Fibroblast of mammary gland (primary cell): ENCODE measurements at regions not wholly inside any gene's neighbourhood (a gene's known extent, or its start where the extent isn't known, plus 50 kb on each side); places are given as distances from the start of the nearest gene placed in this dataset.
A peak's percentile ranks its signal among the peaks of the same experiment; 100 is the strongest.

Experiments used
- DNase-seq: peaks from one replicate; pipeline ENCODE4 v3.0.0-alpha.2; 2010; ENCODE audit warnings: low read depth
- H3K4me3 ChIP-seq: 2 replicates; pipeline ENCODE4 v1.5.1; 2011; ENCODE audit warnings: low read depth, mild to moderate bottlenecking, low read length, moderate library complexity; ENCODE audit not compliant: control insufficient read depth
- TF ChIP-seq, protein P1 (sequence below): conservative IDR thresholded peaks from 2 replicates; pipeline ENCODE4 v1.5.1; 2011; ENCODE audit warnings: low read depth, low read length, inconsistent platforms; ENCODE audit not compliant: control insufficient read depth, insufficient read depth

GRCh38 chr16:47986031-47986430, 169.8 kb downstream of the ABCC12 start:
- TF ChIP-seq, protein P1, sequence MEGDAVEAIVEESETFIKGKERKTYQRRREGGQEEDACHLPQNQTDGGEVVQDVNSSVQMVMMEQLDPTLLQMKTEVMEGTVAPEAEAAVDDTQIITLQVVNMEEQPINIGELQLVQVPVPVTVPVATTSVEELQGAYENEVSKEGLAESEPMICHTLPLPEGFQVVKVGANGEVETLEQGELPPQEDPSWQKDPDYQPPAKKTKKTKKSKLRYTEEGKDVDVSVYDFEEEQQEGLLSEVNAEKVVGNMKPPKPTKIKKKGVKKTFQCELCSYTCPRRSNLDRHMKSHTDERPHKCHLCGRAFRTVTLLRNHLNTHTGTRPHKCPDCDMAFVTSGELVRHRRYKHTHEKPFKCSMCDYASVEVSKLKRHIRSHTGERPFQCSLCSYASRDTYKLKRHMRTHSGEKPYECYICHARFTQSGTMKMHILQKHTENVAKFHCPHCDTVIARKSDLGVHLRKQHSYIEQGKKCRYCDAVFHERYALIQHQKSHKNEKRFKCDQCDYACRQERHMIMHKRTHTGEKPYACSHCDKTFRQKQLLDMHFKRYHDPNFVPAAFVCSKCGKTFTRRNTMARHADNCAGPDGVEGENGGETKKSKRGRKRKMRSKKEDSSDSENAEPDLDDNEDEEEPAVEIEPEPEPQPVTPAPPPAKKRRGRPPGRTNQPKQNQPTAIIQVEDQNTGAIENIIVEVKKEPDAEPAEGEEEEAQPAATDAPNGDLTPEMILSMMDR: no peak
- no peak overlapping the region for H3K4me3 ChIP-seq
- DNase-seq: no peak

DNA sequence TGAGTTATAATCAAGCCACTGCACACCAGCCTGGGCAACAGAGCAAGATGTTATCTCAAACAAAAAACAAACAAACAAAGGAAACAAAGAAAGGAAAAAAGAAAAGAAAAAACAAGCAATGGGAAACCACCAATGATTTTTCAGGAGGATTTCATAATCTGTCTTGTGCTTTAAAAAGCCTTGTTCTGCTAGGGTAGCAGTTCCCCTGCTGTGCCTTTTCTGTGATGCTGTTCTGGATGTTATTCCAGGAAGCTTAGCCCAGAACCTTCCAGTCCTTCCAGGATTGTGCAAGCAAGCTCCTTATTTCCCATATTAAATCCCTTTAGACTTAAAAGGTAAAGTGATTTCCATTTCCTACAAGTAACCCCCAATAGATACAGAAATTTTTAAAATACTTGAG, 171.1 kb downstream of the ABCC12 start:
- no peak overlapping the region for H3K4me3 ChIP-seq

DNA sequence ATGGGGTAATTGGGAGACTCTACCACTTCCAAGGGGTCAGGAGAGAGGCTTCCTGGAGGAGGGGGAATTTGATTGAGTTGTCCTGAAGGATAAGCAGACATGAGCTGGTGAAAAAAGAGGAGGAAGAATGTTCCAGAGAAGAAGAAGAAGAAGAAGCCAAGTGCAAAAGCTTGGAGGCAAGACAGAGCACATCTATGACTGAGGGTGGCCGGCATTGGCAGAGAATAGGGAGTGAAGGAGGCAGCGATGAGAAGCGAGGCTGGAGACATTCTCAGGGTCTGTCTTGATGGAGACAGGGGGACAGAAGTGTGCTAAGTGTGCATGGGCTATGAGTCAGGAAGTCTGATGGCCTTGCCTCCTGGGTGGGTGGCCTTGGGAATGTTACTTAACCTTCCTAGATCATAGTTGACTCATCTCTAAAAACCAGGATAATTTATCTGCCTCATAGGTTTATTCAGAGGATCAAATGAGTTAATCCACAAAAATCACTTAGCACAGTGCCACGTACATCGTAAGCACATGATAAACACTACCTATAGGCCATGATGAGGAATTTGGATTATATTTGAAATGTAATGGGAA, 171.7 kb downstream of the ABCC12 start:
- no peak overlapping the region for H3K4me3 ChIP-seq
- TF ChIP-seq, protein P1: no peak
- peak; percentile 31 for DNase-seq

More for the DNA sequence above, 171.1 kb downstream of the ABCC12 start:
- TF ChIP-seq, protein P1: no peak
- no peak for DNase-seq

- no peak overlapping the region for H3K4me3 ChIP-seq
- DNase-seq: no peak
- TF ChIP-seq, protein P1: no peak
These were observed 175.6 kb downstream of the ABCC12 start for GRCh38 chr16:47980212-47980611.

GRCh38 chr16:47979616-47980182, 176.1 kb downstream of the ABCC12 start:
- DNase-seq: no peak
- TF ChIP-seq, protein P1: no peak
- no peak overlapping the region for H3K4me3 ChIP-seq

GRCh38 chr16:47979164-47979520, 176.7 kb downstream of the ABCC12 start:
- TF ChIP-seq, protein P1: no peak
- no peak overlapping the region for H3K4me3 ChIP-seq
- DNase-seq: no peak
